ENCODE measurements at regions not wholly inside any gene's neighbourhood (a gene's known extent, or its start where the extent isn't known, plus 50 kb on each side); places are given as distances from the start of the nearest gene placed in this dataset.
"Not testable (repeated sequence)": the region's sequence is repeated elsewhere in the genome, so short reads cannot be mapped to it uniquely, and the experiment has no call there.

DNA sequence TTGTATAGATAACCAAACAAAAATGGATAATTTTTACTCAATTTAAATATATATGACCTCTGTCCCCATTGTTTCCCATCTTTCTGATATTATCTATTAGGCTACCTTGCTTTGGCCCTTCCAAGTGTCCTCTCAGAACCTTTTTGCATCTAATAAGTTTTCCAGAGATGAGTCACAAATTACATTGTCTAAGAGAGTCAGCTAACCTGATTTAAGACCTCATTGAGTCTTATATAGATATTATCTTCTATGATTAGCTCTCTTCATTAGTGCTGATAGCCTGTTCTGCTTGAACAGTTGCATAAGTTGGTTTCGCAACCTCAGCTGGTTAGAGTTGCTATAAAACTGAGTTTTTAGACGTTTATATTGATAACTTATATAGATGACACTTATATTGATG is 623.1 kb downstream of the LRRC70 start:
- Histone ChIP-seq H3K9me3 (no peaks in the 10 kb centered on the region), H3K36me3 (ENCODE audit: insufficient read depth in 1 of 2, low read depth in 1 of 2) (no peaks in the 10 kb centered on the region), H3K27ac (no peak overlapping the region), H3K4me1 (no peaks in the 10 kb centered on the region), H3K27me3 (ENCODE audit: insufficient read depth in 3 of 3, low read length in 2 of 3) (no peaks in the 10 kb centered on the region), H3K4me3 (no peak overlapping the region)
- intact Hi-C loops (cut with DNase I) = no loop called here
- ATAC-seq = no peak
- DNase-seq = no peak
- WGBS, 3 donors = 59 to 63% (median 62%) methylated on average over 2 of the region's 2 CpGs
- TF ChIP-seq, protein P1, sequence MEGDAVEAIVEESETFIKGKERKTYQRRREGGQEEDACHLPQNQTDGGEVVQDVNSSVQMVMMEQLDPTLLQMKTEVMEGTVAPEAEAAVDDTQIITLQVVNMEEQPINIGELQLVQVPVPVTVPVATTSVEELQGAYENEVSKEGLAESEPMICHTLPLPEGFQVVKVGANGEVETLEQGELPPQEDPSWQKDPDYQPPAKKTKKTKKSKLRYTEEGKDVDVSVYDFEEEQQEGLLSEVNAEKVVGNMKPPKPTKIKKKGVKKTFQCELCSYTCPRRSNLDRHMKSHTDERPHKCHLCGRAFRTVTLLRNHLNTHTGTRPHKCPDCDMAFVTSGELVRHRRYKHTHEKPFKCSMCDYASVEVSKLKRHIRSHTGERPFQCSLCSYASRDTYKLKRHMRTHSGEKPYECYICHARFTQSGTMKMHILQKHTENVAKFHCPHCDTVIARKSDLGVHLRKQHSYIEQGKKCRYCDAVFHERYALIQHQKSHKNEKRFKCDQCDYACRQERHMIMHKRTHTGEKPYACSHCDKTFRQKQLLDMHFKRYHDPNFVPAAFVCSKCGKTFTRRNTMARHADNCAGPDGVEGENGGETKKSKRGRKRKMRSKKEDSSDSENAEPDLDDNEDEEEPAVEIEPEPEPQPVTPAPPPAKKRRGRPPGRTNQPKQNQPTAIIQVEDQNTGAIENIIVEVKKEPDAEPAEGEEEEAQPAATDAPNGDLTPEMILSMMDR (IDR thresholded peaks at IDR 0.05) = no peak

DNA sequence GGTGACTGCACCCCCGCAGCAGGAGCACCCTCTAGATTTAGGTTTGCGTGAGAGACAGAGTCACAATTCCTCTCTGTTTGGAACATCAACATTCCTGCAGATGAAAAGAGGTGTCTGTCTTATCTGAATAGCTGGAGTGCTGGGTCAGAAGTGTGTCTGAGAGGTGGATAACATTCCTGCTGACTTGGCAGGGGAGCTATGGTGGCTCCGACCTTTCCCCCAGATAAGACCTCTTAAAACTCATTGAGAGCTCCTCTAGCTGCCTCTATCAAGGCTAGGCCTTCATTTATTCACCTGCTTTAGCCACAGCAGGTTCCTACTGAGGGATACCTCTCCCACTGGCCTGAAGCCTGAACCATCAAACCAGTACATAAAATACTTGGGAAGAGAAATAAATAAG is 615.5 kb downstream of the LRRC70 start:
- no peak for DNase-seq
- 82 to 87% (median 84%) methylated on average over 3 of the region's 3 CpGs for WGBS, 3 donors
- Histone ChIP-seq H3K27me3 (ENCODE audit: insufficient read depth in 3 of 3, low read length in 2 of 3) (no peaks in the 10 kb centered on the region), H3K4me1 (no peaks in the 10 kb centered on the region), H3K36me3 (ENCODE audit: insufficient read depth in 1 of 2, low read depth in 1 of 2) (no peaks in the 10 kb centered on the region), H3K27ac (no peak overlapping the region), H3K9me3 (no peaks in the 10 kb centered on the region), H3K4me3 (no peak overlapping the region)
- intact Hi-C loops (cut with DNase I) = no loop called here
- ATAC-seq = no peak
- TF ChIP-seq, protein P1 (IDR thresholded peaks at IDR 0.05) = no peak

DNA sequence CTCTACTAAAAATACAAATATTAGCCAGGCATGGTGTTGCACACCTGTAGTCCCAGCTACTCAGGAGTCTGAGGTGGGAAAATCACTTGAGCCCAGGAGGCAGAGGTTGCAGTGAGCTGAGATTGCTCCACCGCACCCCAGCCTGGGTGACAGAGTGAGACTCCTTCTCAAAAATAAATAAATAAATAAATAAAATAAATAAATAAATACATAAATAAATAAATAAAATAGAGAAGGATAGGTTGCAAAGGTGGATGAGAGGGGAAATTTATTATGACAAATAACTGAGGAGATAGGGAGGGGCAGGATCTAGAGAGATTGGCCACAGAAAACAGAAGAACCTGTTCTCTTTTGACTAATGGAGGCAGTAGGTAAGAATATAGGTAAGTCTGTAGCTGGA is 601.6 kb downstream of the LRRC70 start:
- WGBS, 3 donors = 95 to 100% (median 95%) methylated on average over 1 of the region's 1 CpG
- intact Hi-C loops (cut with DNase I); H3K9me3 ChIP-seq; ATAC-seq; H3K36me3 ChIP-seq (ENCODE audit: insufficient read depth in 1 of 2, low read depth in 1 of 2); DNase-seq; H3K27me3 ChIP-seq (ENCODE audit: insufficient read depth in 3 of 3, low read length in 2 of 3); H3K27ac ChIP-seq; H3K4me1 ChIP-seq; H3K4me3 ChIP-seq: not testable (repeated sequence)

DNA sequence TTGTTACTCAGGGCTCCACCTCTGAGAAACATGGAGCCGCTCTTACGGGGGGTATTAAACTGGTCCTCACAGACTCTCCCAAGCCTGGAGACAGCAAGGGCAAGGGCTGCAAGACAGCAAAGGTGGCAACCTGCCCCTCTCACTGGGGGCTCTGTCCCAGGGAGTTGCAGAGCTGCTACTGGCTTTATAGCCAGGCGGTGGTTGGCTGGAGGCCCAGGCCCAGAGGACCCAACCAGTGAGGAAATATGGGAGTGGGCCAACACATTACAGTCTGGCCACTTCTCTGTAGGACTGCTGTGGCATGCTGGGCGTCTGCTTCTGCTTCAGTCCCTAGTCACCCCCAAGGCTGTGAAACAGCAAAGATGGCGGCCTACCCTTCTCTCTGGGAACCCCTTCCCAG is 597.2 kb downstream of the LRRC70 start:
- ATAC-seq = no peak
- H3K9me3 ChIP-seq = no peaks in the 10 kb centered on the region
- no peak overlapping the region for H3K4me3 ChIP-seq
- no peak for DNase-seq
- H3K4me1 ChIP-seq = no peaks in the 10 kb centered on the region
- H3K36me3 ChIP-seq (ENCODE audit: insufficient read depth in 1 of 2, low read depth in 1 of 2) = no peaks in the 10 kb centered on the region
- intact Hi-C loops (cut with DNase I) = no loop called here
- no peak overlapping the region for H3K27ac ChIP-seq
- TF ChIP-seq, protein P1 (IDR thresholded peaks at IDR 0.05) = no peak
- H3K27me3 ChIP-seq (ENCODE audit: insufficient read depth in 3 of 3, low read length in 2 of 3) = no peaks in the 10 kb centered on the region
- whole genome bisulfite sequencing, 3 donors = 84 to 90% (median 85%) methylated on average over 5 of the region's 5 CpGs

DNA sequence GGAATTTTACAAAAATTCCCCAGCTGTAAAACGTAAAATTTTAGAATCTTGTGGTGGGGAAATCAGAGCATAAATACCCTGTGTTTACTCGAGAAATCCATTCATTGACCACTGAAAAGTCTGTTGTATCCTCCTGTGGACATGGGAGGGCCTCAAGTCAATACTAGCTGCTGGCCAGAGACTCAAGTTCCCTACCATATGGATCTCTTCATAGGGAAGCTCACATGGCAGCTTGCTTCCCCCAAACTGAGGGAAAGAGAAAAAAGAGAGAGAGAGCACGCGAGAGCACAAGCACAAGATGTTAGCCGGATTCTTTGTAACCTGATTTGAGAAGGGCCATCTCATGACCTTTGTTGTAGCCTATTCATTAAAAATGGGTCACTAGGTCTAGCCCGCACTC is 591.9 kb downstream of the LRRC70 start:
- Histone ChIP-seq H3K4me1 (no peaks in the 10 kb centered on the region), H3K4me3 (no peak overlapping the region), H3K36me3 (ENCODE audit: insufficient read depth in 1 of 2, low read depth in 1 of 2) (no peaks in the 10 kb centered on the region), H3K27ac (no peak overlapping the region), H3K9me3 (no peaks in the 10 kb centered on the region), H3K27me3 (ENCODE audit: insufficient read depth in 3 of 3, low read length in 2 of 3) (no peaks in the 10 kb centered on the region)
- no peak for ATAC-seq
- intact Hi-C loops (cut with DNase I) = no loop called here
- WGBS, 3 donors = 60 to 68% (median 64%) methylated on average over 6 of the region's 6 CpGs
- TF ChIP-seq, protein P1 (IDR thresholded peaks at IDR 0.05) = no peak
- DNase-seq = no peak
